HG02973 (cell line): ENCODE measurements at regions not wholly inside any gene's neighbourhood (a gene's known extent, or its start where the extent isn't known, plus 50 kb on each side); places are given as distances from the start of the nearest gene placed in this dataset.
"Not testable (repeated sequence)": the region's sequence is repeated elsewhere in the genome, so short reads cannot be mapped to it uniquely, and the experiment has no call there.

Experiments used
- ATAC-seq: cut with Tn5 transposase; IDR thresholded peaks from one replicate; pipeline ENCODE4 v1.9.1; 2021; ENCODE audit warnings: moderate library complexity; ENCODE audit not compliant: unreplicated experiment

DNA sequence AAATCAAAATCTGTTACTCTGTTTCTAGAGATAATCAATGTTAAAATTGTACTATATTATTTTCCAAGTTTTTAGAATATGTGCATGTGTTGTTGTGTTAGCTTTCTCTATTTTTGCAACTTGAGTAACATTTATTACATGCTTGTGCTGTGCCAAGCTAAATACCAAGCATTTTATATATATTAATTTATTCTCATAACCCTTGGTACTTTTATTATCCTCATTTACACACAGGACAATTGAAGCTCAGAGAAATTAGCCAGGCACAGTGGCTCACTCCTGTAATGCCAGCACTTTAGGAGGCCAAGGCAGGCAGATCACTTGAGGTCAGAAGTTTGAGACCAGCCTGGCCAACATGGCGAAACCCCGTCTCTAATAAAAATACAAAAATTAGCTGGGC, 254.0 kb upstream of the DMRT1 start:
- no peak for ATAC-seq

DNA sequence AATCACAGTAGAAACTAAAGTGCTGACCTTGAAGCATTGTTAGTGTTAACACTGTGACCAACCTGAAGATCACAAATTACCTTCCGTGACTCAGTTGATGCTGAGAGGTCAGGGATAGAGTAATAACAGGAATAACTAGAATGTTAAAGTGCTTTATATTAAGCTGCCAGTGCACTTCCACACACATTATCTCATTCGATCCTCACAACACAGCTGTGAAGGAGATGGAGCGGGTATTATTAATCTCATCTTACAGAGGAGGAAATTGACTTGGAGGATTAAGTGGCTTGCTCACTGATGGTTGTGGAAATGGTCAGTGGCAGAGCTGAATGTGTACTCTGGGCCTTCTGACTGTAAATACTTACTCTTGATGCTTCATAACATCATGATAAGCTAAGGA, 252.5 kb upstream of the DMRT1 start:
- ATAC-seq: no peak

DNA sequence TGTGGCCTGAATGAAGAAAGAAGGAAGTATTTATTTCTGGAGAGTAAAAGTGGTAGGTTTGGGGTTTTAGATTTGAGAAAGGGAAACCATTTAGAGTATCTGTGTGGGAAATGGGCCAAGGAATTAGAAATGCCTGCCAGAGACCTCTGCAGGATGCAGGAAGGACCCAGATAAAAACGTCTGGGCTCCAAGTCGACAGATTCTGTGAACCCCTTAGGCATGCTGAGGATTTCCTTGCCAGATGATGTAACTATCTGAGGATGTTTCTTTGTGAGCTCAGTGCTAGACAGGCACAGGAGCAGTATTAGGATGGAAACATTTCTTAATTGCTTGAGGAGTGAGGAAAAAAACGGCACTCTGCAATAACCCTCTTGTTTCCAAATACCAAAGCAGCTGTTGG, 251.8 kb upstream of the DMRT1 start:
- ATAC-seq: no peak

DNA sequence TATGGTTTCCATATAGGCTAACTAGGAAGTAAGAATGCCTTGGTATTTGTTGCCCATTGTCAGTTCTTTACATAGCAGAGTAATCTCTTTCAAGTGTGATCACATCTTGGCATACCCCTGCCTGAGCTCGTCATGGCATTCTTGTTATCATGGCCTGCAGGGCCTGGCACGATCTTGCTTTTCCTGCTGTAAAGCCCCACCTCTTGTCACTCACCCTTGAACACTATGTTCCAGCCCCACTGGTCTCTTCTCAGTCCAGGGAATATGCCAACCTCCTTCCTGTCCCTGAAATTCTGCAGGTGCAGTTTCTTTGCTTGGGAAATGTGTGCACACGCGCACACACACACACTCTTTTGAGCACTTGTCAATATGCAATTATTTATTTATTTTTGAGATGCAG, 250.2 kb upstream of the DMRT1 start:
- ATAC-seq: no peak

DNA sequence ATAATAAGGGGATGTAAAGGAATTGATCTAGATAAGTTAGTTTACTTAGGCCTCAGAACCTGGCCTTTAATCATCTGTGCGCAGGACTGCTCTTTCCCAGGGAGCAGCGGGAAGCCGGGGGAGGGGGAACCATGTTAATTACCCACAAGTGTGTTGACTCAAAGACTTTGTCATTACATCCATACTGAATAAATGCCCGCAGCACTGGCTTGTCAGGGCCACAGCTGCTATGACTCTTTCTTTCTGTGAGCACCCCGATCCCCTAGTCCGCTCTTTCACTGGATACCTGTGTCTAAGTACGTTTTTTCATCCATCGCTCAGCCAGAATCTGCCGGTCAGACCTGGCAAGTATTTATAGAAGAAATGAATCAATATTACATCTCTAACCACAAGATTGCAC, 249.3 kb upstream of the DMRT1 start:
- no peak for ATAC-seq

DNA sequence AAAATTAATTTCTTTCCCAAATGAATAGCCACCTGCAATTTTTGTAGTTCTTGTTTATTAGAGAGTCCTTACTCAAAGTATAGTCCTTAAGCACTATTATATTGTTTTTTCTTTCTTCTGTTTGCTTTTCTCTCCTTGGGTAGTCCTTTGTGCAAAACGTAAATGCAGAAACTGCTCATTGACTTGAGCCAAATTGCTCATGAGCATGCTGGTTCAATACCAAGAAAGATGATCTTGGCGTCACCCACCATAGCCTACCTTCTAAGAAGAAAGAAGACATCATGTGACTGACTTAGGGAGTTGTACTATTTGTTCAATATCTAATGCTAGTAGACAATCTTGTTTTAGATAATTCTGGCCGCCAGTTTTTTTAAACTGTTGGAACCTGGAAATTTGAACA, 248.8 kb upstream of the DMRT1 start:
- no peak for ATAC-seq

DNA sequence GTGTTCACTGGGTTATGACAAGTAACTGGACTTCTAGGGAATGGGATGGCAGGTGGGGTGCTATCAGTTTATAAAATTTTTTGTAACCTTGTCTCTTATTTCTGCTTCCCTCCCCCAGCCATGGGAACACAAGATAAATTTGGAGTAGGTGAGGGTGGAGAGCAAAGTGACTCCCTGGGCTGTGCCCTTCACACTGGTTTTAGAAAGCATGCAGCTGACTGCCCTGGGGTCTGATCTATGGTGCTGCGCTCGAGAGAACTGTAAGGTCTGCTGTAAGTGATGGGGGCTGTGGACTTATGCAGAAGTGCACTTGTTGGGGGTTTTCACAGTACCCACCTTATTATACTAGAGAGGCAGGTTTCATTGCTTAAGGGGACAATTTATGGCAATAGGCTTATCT, 247.7 kb upstream of the DMRT1 start:
- ATAC-seq: no peak

DNA sequence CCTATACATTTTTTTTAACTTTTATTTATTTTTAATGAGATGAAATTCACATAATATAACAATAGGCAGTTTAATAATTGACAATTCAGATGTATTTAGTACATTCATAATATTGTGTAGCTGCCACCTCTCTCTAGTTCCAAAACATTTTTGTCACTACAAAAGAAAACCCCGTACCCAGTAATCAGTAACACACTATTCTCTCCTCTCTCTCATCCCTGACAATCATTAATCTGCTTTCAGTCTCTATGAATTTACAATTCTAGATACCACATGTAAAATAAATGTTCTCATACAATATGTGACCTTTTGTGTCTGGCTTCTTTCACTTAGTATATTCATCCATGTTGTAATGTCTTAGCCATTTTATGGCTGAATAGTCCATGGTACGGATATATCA, 244.8 kb upstream of the DMRT1 start:
- ATAC-seq: no peak

DNA sequence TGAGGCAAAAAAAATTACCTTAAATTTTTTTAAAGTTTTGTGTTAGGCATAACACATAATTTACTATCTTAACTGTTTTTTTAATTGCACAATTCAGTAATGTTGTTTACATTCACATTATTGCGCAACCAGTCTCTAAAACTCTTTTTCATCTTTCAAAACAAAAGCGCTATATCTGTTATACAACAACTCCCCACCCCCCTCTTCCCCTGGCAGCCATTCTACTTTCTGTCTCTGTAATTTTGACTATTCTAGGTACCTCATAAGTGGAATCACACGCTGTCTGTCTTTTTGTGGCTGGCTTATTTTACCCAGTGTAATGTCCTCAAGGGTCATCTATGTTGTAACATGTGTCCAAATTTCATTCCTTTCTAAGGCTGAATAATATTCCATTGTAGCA, 241.5 kb upstream of the DMRT1 start:
- ATAC-seq: no peak

DNA sequence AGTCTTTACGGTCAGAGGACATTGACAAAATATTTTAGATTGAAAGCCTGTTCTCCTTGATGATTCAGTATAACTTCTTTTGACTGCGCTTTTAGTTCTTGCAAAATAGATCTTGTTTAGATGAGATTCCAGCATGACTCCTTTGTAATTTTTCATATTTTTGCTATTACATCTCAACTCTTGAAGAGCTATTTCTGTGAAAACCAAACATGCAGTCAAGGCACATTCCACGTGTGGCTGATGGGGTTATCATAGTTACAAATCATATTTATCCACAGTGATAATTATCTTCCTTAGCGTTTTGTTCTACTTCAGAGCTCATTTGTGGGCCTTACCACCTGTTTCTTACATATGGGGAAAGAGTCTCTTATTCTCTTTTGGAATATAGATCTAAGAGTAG, 238.8 kb upstream of the DMRT1 start:
- no peak for ATAC-seq

DNA sequence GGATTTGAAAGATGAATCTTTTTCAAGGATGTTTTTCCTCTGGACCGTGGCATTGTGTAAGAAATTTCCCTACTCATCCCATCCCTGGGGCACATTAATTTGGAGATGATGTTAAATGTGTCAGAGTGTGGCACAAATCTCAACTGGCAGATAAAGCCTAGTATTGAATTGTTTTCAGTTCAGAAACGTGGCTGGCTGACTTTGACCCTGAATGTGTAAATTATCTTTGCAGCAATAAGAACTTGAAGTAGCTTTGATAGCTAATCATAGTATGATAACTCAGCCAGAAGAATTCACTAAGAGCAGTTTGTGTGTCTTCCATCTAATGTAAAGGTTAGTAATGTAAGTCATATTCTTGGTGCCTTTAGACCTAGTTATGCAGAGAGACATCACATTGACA, 238.4 kb upstream of the DMRT1 start:
- no peak for ATAC-seq

DNA sequence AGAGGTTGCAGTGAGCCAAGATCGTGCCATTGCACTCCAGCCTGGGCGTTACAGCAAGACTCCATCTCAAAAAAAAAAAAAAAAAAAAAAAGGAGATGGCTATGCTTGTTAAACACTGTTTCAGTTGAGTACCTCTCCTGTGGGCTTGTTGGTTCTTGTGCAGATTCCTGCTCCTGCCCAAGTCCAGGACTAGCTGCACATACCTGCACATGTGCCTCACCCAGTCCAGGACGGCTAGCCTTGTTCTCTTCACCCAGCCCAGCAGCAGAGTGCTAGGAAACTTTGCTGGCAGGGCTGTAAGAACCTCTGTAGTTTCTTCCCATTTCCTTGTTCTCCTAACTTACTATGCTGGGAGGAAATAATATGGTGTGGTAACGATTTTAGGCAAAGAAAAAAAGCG, 234.1 kb upstream of the DMRT1 start:
- no peak for ATAC-seq

DNA sequence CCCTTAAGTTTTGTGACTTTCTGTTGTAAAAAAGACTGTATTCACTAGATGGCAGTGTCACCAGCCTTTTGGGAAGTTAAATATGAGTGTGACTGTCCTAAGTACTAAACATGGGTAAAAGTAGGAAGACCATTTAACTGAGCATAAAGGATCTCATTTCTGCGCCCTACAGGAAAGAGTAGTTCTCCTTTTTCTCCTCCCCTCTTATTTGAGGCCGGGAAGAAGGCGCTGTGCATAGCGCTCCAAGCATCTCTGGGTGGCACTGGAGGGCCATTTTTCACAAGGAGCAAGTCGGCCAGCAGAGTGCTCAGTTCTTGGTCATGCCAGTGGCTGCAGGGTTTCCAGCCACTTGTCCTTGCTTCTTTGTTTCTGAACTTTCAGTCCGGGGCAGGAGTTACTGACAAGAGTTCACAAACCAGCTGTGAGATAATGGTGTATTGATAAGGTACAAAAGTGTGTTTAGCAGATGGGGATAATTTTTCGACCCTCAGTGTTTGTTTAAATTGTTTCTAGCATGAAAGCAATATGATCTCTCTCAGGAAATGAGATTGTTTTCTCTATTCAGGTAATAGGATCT, 227.6 kb upstream of the DMRT1 start:
- peak; percentile 92 for ATAC-seq

DNA sequence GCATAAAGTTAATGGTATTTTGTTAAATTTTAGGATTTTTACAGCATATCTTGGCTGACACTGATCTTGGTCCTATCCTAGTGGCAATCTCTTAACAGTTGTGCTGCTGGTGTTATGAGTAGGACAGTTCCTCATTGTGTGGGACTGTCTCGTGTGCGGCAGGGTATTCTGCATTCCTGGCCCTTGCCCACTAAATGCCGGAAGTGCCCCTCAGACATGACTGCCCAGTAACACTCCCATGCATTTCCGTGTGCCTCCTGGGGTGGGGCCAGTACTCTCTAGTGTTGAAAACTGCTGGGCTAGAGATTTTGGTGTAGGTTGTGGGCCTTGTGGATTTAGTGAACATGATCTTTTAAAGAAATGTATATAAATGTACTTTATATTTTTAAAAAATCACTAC, 227.1 kb upstream of the DMRT1 start:
- no peak for ATAC-seq

DNA sequence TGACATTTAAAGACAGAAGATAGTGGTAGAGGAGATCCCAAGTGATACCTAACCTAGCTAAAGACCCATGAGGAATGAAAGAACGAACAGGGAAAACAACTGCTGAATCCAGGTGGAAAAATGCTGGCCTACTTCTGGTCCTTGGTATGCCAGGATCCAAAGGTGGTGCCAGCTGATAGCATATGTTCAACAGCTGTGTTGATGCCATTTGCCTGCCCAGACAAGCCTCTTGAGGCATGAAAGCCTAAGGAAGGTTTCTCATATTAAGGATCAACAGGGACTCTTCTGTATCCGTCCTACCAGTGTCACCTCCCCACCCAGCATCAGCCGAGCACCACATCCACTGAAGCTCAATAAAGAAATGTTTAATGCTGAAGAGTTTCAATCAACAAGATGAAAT, 225.7 kb upstream of the DMRT1 start:
- no peak for ATAC-seq

DNA sequence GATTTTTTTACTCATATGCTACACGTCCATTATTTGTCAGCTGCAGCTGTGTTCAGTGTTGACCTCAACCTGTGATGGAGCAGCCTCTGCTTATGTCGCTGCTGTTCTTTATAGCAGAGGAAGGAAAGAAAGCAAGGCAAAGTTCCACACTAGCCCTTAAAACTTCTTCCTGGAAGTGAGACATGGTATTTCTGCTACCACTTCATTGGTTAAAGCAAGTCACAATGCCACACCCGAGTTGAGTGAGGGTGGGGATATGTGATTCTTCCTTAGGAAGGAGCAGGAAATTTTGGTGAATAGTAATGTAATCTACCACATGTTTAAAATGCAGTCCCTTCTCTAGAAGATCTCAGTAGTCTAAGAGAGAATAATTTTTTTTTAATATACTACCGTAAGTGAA, 224.8 kb upstream of the DMRT1 start:
- ATAC-seq: no peak

DNA sequence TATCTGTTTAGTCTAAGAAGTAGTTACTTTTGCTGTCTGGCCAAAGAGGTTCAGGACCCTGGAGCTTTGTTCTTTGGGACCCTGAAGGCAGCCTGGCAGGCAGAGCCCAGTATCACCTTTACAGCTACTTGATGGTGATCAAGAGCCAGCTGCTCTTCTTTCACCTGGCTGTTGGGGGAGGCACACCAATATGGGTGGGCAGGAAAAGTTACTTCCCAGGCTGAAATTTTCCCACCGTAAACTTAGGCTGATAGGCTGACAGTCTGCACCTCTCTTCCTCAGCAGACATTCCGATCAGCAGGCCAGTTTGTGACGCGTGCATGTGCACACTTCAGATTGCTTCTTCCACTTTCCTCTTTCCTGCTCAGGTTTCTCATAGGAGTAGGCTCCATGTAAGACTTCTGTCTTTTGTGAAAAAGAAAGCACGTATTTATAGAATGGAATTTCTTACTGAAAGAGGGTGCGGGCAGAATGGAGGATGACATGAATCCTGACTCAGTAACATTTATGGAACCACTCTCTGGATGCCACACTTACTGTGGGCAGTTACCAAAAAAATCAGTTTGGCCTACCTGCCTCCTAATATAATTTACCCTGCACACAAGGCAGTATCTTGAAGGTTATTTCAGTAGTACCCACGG, 223.9 kb upstream of the DMRT1 start:
- ATAC-seq: no peak

DNA sequence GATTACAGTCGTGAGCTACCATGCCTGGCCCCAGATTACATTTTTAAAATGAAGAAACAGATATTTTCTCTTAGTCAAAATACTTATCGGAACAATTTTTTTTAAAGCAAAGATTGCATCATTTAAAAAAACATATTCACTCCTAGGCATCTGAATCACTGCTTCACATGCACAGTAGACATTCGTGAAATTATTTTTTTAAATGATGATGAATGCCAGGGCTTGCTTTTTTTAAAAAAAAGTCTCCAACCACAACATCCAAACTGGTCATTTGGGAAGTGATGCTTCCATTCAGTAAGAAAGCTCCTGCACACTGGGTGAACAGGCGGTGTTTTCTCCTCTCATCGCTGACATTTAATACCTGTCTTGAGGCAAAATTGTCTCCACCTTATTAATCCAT, 223.0 kb upstream of the DMRT1 start:
- no peak for ATAC-seq

DNA sequence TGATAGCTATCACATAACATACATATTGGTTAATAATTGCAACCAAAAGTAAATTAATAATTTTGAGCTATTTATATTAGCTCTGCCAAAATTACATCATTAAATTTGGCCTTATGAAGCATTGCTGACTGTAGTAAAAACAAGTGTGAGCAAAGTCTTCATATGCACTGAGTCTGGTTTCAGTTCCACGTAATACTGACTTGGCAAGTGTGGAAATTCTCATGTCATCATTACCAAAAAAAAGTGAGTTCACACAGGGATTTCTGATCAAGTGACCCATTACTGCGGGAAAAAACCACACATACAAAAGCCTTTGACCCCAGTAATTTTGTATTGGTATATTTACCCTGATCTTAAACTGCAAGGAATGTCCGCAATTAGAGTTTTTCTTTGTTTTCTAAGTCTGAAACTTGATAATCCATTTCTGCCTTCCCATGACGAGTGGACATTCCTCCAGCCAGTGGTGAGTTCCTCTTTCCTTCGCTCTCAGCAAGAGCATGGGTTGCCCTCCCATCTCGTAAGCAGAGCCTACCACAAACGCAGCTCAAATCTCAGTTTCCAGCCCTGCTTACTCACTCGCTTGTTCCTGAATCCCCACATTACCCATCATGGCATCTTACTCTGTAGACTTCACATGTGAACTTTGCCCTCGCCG, 220.2 kb upstream of the DMRT1 start:
- ATAC-seq: no peak

DNA sequence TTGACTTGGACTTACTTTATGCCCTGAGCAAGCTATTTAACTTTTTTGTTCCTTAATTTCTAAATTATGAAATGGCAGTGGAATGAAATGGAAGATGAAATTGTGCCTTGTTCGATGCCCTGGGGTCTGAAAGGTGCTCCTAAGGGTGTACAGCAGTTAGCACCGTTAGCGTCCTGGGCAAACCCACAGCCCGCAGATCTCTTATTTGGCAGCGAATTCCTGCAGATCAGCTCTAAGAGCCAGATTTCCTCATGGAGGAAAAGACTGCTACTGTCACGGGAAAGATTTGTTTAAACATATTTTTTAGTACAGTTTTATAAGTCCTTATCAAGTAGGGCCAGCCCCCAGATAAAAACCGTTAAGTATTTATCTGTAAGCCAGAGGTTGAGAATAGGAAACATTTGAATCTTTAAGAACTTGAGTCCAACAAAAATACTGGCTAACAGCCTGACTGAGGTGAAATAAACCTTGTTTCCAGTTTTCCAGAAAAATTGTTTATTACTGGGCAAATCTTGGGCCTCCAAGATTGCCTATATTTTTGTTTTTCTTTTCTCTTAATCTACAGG, 216.5 kb upstream of the DMRT1 start:
- ATAC-seq: no peak

DNA sequence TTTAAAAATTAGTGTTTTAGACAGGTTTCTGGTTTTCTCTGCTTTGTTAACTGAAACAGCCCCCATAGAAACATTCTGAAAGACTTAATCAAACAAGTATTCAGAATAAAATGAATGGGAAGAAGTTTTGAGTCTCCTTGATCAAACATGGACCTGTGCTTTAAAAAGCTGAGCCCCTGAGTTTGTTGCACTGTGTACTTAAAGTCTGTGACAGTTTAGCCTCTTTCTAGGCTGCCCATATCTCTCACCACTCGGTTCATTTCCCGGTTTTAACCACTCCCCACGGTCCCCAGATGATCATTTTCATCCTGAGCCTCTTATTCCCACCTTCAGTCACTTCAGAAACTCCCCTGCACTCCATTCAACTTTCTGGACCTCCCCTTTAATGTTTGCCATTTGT, 215.9 kb upstream of the DMRT1 start:
- ATAC-seq: no peak

DNA sequence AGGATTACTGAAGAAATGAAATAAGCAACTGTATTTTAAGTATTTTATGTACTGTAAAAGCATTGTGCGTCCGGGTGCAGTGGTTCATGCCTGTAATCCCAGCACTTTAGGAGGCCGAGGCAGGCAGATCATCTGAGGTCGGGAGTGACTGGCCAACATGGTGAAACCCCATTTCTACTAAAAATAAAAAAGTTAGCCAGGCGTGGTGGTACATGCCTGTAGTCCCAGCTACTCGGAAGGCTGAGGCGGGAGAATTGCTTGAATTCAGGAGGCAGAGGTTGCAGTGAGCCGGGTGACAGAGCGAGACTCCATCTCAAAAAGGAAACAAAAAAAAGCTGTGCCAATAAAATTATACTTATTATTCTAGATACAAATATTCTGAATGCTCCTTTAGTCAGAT, 215.4 kb upstream of the DMRT1 start:
- not testable (repeated sequence) for ATAC-seq

DNA sequence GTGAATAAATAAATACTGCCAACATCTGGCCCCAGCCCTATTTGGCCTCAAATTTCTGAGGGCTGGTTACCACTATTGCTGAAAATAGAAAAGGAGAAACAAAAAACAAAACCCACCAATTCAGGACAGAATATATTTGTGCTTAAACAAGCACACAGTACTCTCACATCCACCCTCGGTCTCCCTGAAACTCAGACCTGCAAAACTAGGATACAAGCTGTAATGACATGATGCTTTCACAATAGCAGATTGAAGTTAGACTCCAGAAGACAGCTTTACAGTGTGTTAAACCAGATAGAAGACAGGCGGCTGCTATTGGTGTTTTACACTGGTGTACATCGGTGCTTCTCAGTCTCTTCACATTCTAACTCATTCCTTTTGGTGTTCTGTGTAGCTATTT, 214.9 kb upstream of the DMRT1 start:
- no peak for ATAC-seq
